HCT116 (cell line): ENCODE measurements at regions not wholly inside any gene's neighbourhood (a gene's known extent, or its start where the extent isn't known, plus 50 kb on each side); places are given as distances from the start of the nearest gene placed in this dataset.

ENCODE experiments used
- ATAC-seq: fragments of 200-7000 bp; cut with Tn5 transposase; 2 replicates; pipeline ENCODE4 v1.9.1; 2020; ENCODE audit warnings: mild to moderate bottlenecking, moderate library complexity
- BruUV-seq: library from RNA; stranded (reverse); fragments of 400-500 nt; replicated peaks from 2 replicates; lab custom pipeline; 2021; lab: Mats Ljungman, UMichigan
- CTCF ChIA-PET: fragments of 300-600 bp; sonication (Branson Sonifier 250); formaldehyde crosslinking; loops from one replicate; lab custom pipeline; 2021; ENCODE audit warnings: antibody characterized with exemption; lab: Charles Lee
- POLR2A ChIA-PET: fragments of 300-600, 350-600 bp; sonication (Branson Sonifier 250); formaldehyde crosslinking; loops from one replicate; lab custom pipeline; 2021; ENCODE audit warnings: antibody characterized with exemption; lab: Charles Lee
- RAD21 ChIA-PET, 2 experiments: fragments of 300-600 bp; sonication (Branson Sonifier 250); formaldehyde crosslinking; loops; one replicate each; lab custom pipeline; 2023; ENCODE audit warnings: low total read pairs in 2 of 2; ENCODE audit not compliant: uncharacterized antibody in 2 of 2, unreplicated experiment in 2 of 2, low non-redundant PET in 1 of 2; lab: Charles Lee
- DNase-seq: peaks from one replicate; pipeline ENCODE4 v3.0.0-alpha.2; 2010; ENCODE audit warnings: low read depth, low spot score
- H2AFZ ChIP-seq: fragments of 200-600 bp; shearing (Covaris generic), sonication (generic); 2 replicates; pipeline ENCODE4 v1.6.1; 2017; ENCODE audit warnings: low read depth, mixed run types, mixed read lengths, antibody characterized with exemption, low read length; ENCODE audit not compliant: poor library complexity, severe bottlenecking
- H3K27ac ChIP-seq: 2 replicates; pipeline ENCODE4 v1.5.1; 2012; ENCODE audit warnings: low read depth, low read length
- H3K27me3 ChIP-seq: fragments of 200-600 bp; sonication (generic); 2 replicates; pipeline ENCODE4 v1.6.1; 2016; ENCODE audit warnings: mixed run types, low read length, mixed read lengths; ENCODE audit not compliant: insufficient read depth
- H3K36me3 ChIP-seq, 2 experiments: fragments of 200-500 bp in 1 of 2; fragments of 200-600 bp in 1 of 2; sonication (Bioruptor generic) in 1 of 2; sonication (generic) in 1 of 2; 2 replicates each; pipeline versions ENCODE4 v1.5.1 to v1.6.1; 2014 to 2016; ENCODE audit warnings: low read length in 2 of 2, inconsistent platforms in 1 of 2, mixed read lengths in 1 of 2, mixed run types in 1 of 2; ENCODE audit not compliant: insufficient read depth in 2 of 2, control insufficient read depth in 1 of 2
- H3K4me1 ChIP-seq, 2 experiments: fragments of 200-600 bp in 1 of 2; sonication (generic) in 1 of 2; 2 replicates each; pipeline versions ENCODE4 v1.5.1 to v1.6.1; 2012 to 2017; ENCODE audit warnings: low read length in 2 of 2, inconsistent platforms in 1 of 2, mild to moderate bottlenecking in 1 of 2, mixed read lengths in 1 of 2, mixed run types in 1 of 2, moderate library complexity in 1 of 2; ENCODE audit not compliant: insufficient read depth in 2 of 2, control insufficient read depth in 1 of 2
- H3K4me2 ChIP-seq: fragments of 200-600 bp; sonication (generic); 2 replicates; pipeline ENCODE4 v1.6.1; 2017; ENCODE audit warnings: mixed run types, low read length, mixed read lengths
- H3K4me3 ChIP-seq, 2 experiments: fragments of 200-600 bp in 1 of 2; sonication (generic) in 1 of 2; replicated peaks in 1 of 2; 2 replicates each; pipeline ENCODE4 v1.5.1; 2011 to 2016; ENCODE audit warnings: low read length in 2 of 2, control low read depth in 1 of 2, low read depth in 1 of 2, mild to moderate bottlenecking in 1 of 2, mixed read lengths in 1 of 2, mixed run types in 1 of 2
- H3K79me2 ChIP-seq: fragments of 200-600 bp; sonication (generic); 2 replicates; pipeline ENCODE4 v1.6.1; 2017; ENCODE audit warnings: mild to moderate bottlenecking, mixed run types, low read length, moderate library complexity, mixed read lengths; ENCODE audit not compliant: insufficient read depth
- H3K9ac ChIP-seq: fragments of 200-600 bp; sonication (generic); 2 replicates; pipeline ENCODE4 v1.6.1; 2016; ENCODE audit warnings: low read length, mixed read lengths
- H3K9me2 ChIP-seq: fragments of 200-600 bp; sonication (generic), shearing (Covaris generic); 2 replicates; pipeline ENCODE4 v1.6.1; 2017; ENCODE audit warnings: mixed run types, mild to moderate bottlenecking, moderate library complexity; ENCODE audit not compliant: insufficient read depth
- H3K9me3 ChIP-seq, 2 experiments: fragments of 200-500 bp in 1 of 2; fragments of 200-600 bp in 1 of 2; sonication (Bioruptor generic) in 1 of 2; sonication (generic) in 1 of 2; 2 replicates each; pipeline ENCODE4 v1.6.1; 2014 to 2017; ENCODE audit warnings: low read length in 2 of 2, mixed read lengths in 2 of 2, inconsistent platforms in 1 of 2, low read depth in 1 of 2, mild to moderate bottlenecking in 1 of 2, mixed run types in 1 of 2, moderate library complexity in 1 of 2; ENCODE audit not compliant: control insufficient read depth in 1 of 2, insufficient read depth in 1 of 2
- H4K20me1 ChIP-seq: fragments of 200-600 bp; sonication (generic), shearing (Covaris generic); 2 replicates; pipeline ENCODE4 v1.6.1; 2017; ENCODE audit warnings: mixed run types, mild to moderate bottlenecking, moderate library complexity; ENCODE audit not compliant: insufficient read depth
- ATF3 ChIP-seq: IDR thresholded peaks from 2 replicates; pipeline ENCODE4 v1.6.1; 2012
- CBX3 ChIP-seq: IDR thresholded peaks from 2 replicates; pipeline ENCODE4 v1.6.1; 2012; ENCODE audit warnings: low read depth
- CEBPB ChIP-seq: IDR thresholded peaks from 2 replicates; pipeline ENCODE4 v1.6.1; 2012; ENCODE audit warnings: low read depth
- CTCF ChIP-seq, 3 experiments: fragments of 200-600 bp in 1 of 3; sonication (generic) in 1 of 3; IDR thresholded peaks in 2 of 3; conservative IDR thresholded peaks in 1 of 3; 2 replicates each; pipeline ENCODE4 v1.5.1; 2012 to 2017; ENCODE audit warnings: low read depth in 2 of 3, low read length in 2 of 3, antibody characterized with exemption in 1 of 3, borderline replicate concordance in 1 of 3, control low read depth in 1 of 3, mild to moderate bottlenecking in 1 of 3, mixed read lengths in 1 of 3, mixed run types in 1 of 3, moderate library complexity in 1 of 3; ENCODE audit not compliant: insufficient read depth in 1 of 3
- EZH2 ChIP-seq: fragments of 200-600 bp; sonication (generic); IDR thresholded peaks from 2 replicates; pipeline ENCODE4 v1.6.1; 2017; ENCODE audit warnings: antibody characterized with exemption, mixed run types
- EZH2phosphoT487 ChIP-seq: fragments of 200-600 bp; IDR thresholded peaks from 2 replicates; pipeline ENCODE4 v1.6.1; 2018; ENCODE audit warnings: antibody characterized with exemption, borderline replicate concordance
- FOSL1 ChIP-seq: IDR thresholded peaks from 2 replicates; pipeline ENCODE4 v1.6.1; 2012; ENCODE audit warnings: low read depth
- JUND ChIP-seq: IDR thresholded peaks from 2 replicates; pipeline ENCODE4 v1.6.1; 2012
- MAX ChIP-seq: IDR thresholded peaks from 2 replicates; pipeline ENCODE4 v1.6.1; 2012
- POLR2A ChIP-seq: IDR thresholded peaks from 2 replicates; pipeline ENCODE4 v1.7.0; 2011; ENCODE audit warnings: borderline replicate concordance; ENCODE audit not compliant: insufficient read depth, insufficient read length; ENCODE audit errors: extremely low read depth
- POLR2AphosphoS5 ChIP-seq: IDR thresholded peaks from 2 replicates; pipeline ENCODE4 v1.6.1; 2011; ENCODE audit warnings: mild to moderate bottlenecking, low read depth, low read length, moderate library complexity
- RAD21 ChIP-seq: IDR thresholded peaks from 2 replicates; pipeline ENCODE4 v1.6.1; 2012; ENCODE audit warnings: low read depth, mild to moderate bottlenecking
- REST ChIP-seq: IDR thresholded peaks from 2 replicates; pipeline ENCODE4 v1.6.1; 2012; ENCODE audit warnings: low read depth
- SIN3A ChIP-seq: IDR thresholded peaks from 2 replicates; pipeline ENCODE4 v1.6.1; 2012; ENCODE audit warnings: low read depth
- SRF ChIP-seq: IDR thresholded peaks from 2 replicates; pipeline ENCODE4 v1.6.1; 2012; ENCODE audit warnings: low read depth
- TCF7L2 ChIP-seq: IDR thresholded peaks from 2 replicates; pipeline ENCODE4 v1.7.0; 2011; ENCODE audit warnings: borderline replicate concordance, inconsistent platforms; ENCODE audit not compliant: insufficient read depth, insufficient read length; ENCODE audit errors: extremely low read depth
- YY1 ChIP-seq: IDR thresholded peaks from 2 replicates; pipeline ENCODE4 v1.6.1; 2011; ENCODE audit warnings: low read length, low read depth, moderate library complexity, mild to moderate bottlenecking; ENCODE audit not compliant: insufficient replicate concordance; ENCODE audit errors: extremely low read depth
- ZBTB33 ChIP-seq: IDR thresholded peaks from 2 replicates; pipeline ENCODE4 v1.6.1; 2011; ENCODE audit warnings: mild to moderate bottlenecking, low read length, moderate library complexity; ENCODE audit not compliant: insufficient replicate concordance; ENCODE audit errors: extremely low read depth
- ZFX ChIP-seq: fragments of 450-650 bp; IDR thresholded peaks from 2 replicates; pipeline ENCODE4 v1.6.1; 2017
- ZNF274 ChIP-seq: fragments of 200-500 bp; sonication (Bioruptor generic); IDR thresholded peaks from 2 replicates; pipeline ENCODE4 v1.6.1; 2014; ENCODE audit warnings: mild to moderate bottlenecking, low read depth, low read length, inconsistent platforms
- intact Hi-C: fragments of 100-400 bp; cut with micrococcal nuclease; formaldehyde crosslinking; loops from 2 replicates; pipeline ENCODE4 v1.10.0; 2022

GRCh38 chr10:11679946-11680345 is 62.2 kb upstream of the ECHDC3 start:
- Histone ChIP-seq H3K27ac (no peak overlapping the region), H3K36me3 (no peaks in the 10 kb centered on the region), H4K20me1 (no peaks in the 10 kb centered on the region), H3K4me2 (no peak overlapping the region), H3K9ac (no peak overlapping the region), H3K4me3 (no peak overlapping the region), H3K9me2 (no peaks in the 10 kb centered on the region), H2AFZ (no peak overlapping the region), H3K79me2 (no peaks in the 10 kb centered on the region), H3K9me3 (no peaks in the 10 kb centered on the region), H3K27me3 (no peaks in the 10 kb centered on the region), H3K4me1 (peaks cover 18 to 29% of the 10 kb centered on the region in 2 experiments)
- no TSS peak for BruUV-seq
- ChIA-PET POLR2A (no interaction called here), CTCF (no interaction called here), RAD21 (no interaction called here)
- no peak for ATAC-seq
- DNase-seq = no peak
- intact Hi-C loops = no loop called here
- TF ChIP-seq RAD21 (no peak), SRF (no peak), YY1 (no peak), CTCF (IDR thresholded peaks at IDR 0.05 in 2 of 3, conservative IDR thresholded peaks at IDR 0.05 in 1 of 3; ENCODE audit: borderline replicate concordance in 1 of 3, insufficient read depth in 1 of 3, low read depth in 2 of 3, low read length in 2 of 3) (no peak), JUND (no peak), REST (no peak), EZH2 (no peak), SIN3A (no peak), ZNF274 (no peak), ZBTB33 (no peak), CBX3 (no peak), POLR2A (no peak), ZFX (no peak), POLR2AphosphoS5 (no peak), CEBPB (no peak), EZH2phosphoT487 (no peak), TCF7L2 (no peak), ATF3 (no peak), MAX (no peak), FOSL1 (no peak)
